ENCODE measurements at regions not wholly inside any gene's neighbourhood (a gene's known extent, or its start where the extent isn't known, plus 50 kb on each side); places are given as distances from the start of the nearest gene placed in this dataset.

DNA sequence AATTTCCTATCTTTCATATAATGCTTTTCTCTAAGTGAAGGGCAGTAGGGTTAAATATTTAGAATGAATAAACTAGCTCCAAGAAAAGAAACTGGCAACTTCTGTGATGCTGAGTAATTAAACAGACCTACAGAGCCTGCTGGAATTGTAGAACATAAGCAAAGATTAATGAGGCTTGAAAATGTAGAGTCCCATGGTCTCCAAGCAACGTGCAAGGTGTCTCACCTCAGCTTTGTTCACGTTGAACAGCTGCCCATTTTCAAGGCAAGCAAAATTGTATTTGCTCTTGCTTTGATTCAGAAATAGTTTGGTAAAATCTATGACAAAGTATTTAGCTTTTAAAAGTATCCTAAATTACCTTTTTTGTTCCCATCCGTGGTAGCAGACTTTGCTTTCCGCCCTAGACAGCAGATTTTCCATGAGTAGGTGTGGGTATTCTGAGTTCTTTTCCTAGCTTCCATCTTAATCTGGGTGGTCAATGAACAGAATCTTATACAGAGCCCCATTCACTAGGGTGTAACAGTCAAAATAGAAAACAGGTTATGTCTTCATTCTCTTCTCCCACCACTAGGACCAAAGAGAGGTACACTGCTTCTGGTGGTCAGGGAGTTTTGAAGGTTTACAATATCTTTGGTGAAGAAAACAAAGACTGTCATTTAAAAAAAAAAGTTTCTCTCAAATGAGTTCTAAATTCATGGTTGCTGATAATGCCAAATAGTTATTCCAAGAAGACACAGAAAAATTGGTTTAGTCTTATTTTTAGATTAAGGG, 52.1 kb upstream of the TYRP1 start:
- no peak for DNase-seq (ENCODE audit: low read depth in 2 of 2)
